GM12872 (cell line): ENCODE measurements at regions not wholly inside any gene's neighbourhood (a gene's known extent, or its start where the extent isn't known, plus 50 kb on each side); places are given as distances from the start of the nearest gene placed in this dataset.

ENCODE experiments used
- TF ChIP-seq, protein P1 (sequence below): IDR thresholded peaks from 3 replicates; pipeline ENCODE4 v1.5.1; 2011; ENCODE audit warnings: low read depth, mild to moderate bottlenecking, low read length, moderate library complexity; ENCODE audit not compliant: insufficient read depth

DNA sequence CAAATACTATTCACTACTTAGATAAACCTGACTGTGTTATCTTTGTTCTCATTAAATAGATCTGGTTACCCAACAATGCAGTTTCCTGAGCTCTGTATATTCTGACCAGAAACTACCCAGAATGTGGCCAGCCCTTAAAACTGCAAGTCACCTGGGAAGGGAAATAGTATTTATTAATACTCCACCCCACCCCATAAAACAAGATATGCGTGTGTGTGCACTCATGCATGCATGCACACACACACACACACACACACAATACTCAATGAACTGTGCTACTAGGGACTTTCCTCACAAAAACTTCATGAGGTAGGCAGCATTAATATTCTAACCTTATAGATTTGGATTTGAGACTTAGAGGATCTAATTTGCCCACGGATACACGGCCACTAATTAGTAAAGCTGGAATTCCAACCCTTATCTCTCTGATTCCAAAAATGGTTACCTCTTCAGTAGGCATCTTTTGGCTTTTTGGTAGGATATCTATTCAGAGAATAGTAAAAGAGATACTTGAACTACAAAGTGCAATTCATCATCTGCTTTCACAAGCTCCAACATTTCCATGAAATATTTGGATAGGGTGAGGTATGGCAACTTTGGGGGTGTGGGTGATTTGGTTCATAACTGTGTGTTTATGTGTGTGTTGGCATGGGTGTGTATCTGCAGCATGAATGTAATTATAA lies 197.0 kb upstream of the CFAP20DC start:
- TF ChIP-seq, protein P1, sequence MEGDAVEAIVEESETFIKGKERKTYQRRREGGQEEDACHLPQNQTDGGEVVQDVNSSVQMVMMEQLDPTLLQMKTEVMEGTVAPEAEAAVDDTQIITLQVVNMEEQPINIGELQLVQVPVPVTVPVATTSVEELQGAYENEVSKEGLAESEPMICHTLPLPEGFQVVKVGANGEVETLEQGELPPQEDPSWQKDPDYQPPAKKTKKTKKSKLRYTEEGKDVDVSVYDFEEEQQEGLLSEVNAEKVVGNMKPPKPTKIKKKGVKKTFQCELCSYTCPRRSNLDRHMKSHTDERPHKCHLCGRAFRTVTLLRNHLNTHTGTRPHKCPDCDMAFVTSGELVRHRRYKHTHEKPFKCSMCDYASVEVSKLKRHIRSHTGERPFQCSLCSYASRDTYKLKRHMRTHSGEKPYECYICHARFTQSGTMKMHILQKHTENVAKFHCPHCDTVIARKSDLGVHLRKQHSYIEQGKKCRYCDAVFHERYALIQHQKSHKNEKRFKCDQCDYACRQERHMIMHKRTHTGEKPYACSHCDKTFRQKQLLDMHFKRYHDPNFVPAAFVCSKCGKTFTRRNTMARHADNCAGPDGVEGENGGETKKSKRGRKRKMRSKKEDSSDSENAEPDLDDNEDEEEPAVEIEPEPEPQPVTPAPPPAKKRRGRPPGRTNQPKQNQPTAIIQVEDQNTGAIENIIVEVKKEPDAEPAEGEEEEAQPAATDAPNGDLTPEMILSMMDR: no peak

DNA sequence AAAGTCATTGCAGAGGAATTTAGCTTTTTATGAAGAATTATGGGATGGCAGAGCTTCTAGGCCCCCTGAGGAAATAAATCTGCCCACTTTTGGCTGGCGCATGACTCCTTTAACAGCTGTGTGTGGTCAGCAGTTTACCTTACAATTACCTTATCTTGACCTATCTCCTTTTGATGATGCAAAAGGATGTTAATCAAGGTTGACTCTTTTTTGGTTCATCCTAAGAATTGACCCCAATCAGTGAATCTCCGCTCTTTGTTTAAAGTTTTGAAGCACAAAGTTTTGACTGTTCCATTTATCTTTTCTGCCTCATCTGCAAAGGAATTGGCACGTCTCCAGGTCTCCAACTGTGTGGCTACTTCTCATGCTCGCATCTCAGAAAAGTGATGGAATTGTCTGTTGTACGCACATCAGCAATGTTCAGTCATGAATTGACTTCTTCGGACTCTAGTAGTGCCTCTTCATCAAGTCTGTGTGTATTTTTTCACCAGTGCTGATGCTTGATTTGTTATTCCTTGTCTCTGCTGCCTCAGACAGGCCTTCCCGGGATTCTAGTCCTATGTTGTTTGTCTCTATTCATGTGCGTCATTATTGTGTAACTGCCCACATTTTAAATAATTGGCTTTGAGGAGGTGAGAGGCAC lies 196.2 kb upstream of the CFAP20DC start:
- TF ChIP-seq, protein P1: no peak

DNA sequence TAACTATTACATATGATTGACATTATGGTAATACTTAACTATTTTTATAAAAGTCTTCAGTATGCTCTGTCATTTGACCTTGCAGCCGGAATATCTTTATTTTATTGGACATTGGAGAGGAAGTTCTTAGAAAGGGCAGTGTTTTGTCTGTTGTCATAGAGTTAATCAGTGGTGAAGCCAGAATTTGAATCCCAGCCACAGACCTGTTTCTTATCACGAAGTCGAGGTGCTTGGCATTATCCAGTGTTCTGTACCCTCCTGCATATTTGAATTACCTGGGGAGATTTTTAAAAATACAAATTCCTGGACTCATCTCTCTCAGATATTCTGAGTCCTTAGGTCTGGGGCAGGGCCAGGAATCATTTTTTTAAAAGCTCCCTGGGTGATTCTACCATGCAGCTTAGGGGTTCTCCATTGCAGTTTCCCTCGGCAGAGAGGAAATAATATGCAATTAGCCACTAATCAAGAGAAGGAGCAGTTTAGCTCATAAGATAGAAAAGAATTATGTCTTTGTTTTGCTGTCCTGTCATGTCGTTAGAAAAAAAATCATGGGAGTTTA lies 195.6 kb upstream of the CFAP20DC start:
- TF ChIP-seq, protein P1: no peak

DNA sequence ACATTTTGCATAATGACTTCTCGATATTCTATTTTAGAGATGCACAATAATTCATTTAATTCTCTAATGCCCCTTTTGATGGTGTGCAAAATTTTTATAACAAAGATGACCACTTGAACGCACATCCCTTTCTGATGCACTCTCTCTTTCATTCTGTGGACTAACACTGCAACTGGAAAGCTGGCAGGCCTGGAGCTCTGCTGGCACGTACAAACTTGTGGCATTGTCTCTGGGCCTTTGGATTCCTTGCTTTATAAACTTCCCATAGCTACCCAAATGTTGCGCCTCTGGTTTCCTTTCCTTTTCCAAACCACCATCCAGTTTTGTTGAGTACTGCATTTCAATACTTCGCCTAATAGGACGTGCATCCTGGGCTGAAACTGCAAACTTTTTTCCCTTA lies 194.5 kb upstream of the CFAP20DC start:
- TF ChIP-seq, protein P1: no peak

DNA sequence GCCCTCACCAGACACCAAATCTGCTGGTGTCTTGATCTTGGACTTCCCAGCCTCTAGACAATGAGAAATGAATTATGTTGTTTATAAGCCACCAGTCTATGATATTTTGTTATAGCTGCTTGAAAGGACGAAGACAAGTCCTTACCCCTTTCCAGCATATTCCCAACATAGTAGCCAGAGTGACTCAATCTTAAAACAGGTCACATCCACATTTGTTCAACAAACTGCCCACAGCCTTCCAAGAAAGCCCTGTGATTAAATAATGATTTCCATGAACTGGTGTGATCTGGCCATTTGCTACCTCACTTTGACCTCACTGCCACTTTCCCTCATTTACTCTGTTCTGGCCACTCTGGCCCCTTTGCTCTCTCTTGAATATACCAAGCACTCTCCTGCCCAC lies 193.7 kb upstream of the CFAP20DC start:
- TF ChIP-seq, protein P1: no peak

DNA sequence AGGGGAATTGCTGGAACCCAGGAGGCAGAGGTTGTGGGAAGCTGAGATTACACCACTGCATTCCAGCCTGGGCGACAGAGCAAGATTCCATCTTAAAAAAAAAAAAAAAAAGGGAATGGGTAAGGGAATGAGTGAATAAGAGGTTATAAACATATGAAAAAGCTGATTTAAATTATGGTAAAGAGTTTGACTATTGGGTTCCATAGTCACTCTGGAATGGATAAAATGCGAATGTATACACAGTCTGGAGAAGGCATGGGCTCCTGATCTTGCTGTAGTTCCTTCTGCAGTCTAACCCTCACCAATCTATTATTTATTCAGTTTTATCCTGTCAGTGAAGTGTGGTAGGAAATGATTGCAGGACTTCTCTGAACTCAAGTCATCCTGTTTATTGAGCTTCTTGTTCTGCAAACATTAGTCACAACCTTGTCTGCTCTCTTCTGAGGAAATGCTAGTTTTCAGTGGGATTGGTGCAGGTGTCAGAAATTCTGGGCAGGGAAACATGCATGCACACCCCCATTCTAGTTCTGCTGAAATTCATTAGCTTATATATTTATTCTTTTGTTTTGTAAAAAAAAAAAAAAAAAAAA lies 190.9 kb upstream of the CFAP20DC start:
- TF ChIP-seq, protein P1: no peak

DNA sequence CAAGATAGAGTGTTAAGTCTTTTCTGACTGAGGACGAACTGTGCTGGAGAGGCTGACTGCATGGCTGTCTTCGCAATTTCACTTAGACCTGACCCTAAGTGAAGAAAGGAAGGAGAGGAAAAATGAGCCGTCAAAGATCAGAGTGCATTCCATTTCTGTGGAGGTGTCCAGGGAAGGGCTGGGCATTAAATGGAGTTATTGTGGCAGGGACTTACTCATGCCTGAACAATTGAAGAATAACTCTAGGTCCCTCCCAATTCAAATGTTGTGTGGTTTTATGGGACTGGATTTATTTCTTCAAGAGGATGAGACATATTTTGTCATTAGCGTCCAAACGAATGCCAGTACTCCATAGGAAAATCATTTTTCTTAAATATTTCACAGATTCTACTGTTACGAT lies 187.3 kb upstream of the CFAP20DC start:
- TF ChIP-seq, protein P1: no peak
